ENCODE measurements at regions not wholly inside any gene's neighbourhood (a gene's known extent, or its start where the extent isn't known, plus 50 kb on each side); places are given as distances from the start of the nearest gene placed in this dataset.

GRCh38 chr2:220493871-220494525 lies 866.6 kb downstream of the SLC4A3 start:
- no peak for ATAC-seq
- intact Hi-C loops (cut with DNase I) = no loop called here

GRCh38 chr2:220496513-220496912 lies 869.1 kb downstream of the SLC4A3 start:
- no peak for DNase-seq
- intact Hi-C loops (cut with DNase I) = no loop called here
- no peak for ATAC-seq

More at GRCh38 chr2:220493871-220494525, 866.6 kb downstream of the SLC4A3 start:
- no peak for DNase-seq

GRCh38 chr2:220499225-220499624 lies 871.8 kb downstream of the SLC4A3 start:
- DNase-seq (peak; percentile 62), ATAC-seq (peak; percentile 81 to 95)
- intact Hi-C loops (cut with DNase I) = no loop called here

GRCh38 chr2:220502539-220502938 lies 875.1 kb downstream of the SLC4A3 start:
- DNase-seq (no peak), ATAC-seq (no peak)
- intact Hi-C loops (cut with DNase I) = no loop called here

- no peak for DNase-seq
- intact Hi-C loops (cut with DNase I) = no loop called here
- ATAC-seq = no peak
Measured at GRCh38 chr2:220503431-220503830, 876.0 kb downstream of the SLC4A3 start.

- intact Hi-C loops (cut with DNase I) = no loop called here
- DNase-seq (no peak), ATAC-seq (no peak)
Measured at GRCh38 chr2:220504938-220505503, 877.6 kb downstream of the SLC4A3 start.

- intact Hi-C loops (cut with DNase I) = no loop called here
- ATAC-seq = no peak
- DNase-seq = no peak
Measured at GRCh38 chr2:220506466-220506865, 879.0 kb downstream of the SLC4A3 start.

- ATAC-seq (no peak), DNase-seq (no peak)
- intact Hi-C loops (cut with DNase I) = no loop called here
Measured at GRCh38 chr2:220509096-220509757, 881.8 kb downstream of the SLC4A3 start.

GRCh38 chr2:220509966-220510365 lies 882.5 kb downstream of the SLC4A3 start:
- intact Hi-C loops (cut with DNase I) = no loop called here
- DNase-seq (no peak), ATAC-seq (peak in 1 of 2 donors; percentile 19)

GRCh38 chr2:220510668-220511067 lies 883.2 kb downstream of the SLC4A3 start:
- ATAC-seq (no peak), DNase-seq (no peak)
- intact Hi-C loops (cut with DNase I) = no loop called here

- intact Hi-C loops (cut with DNase I) = no loop called here
- DNase-seq = no peak
- ATAC-seq = no peak
Measured at GRCh38 chr2:220512419-220512818, 885.0 kb downstream of the SLC4A3 start.

- DNase-seq (no peak), ATAC-seq (no peak)
- intact Hi-C loops (cut with DNase I) = no loop called here
Measured at GRCh38 chr2:220513573-220514288, 886.3 kb downstream of the SLC4A3 start.

GRCh38 chr2:220521551-220521950 lies 894.1 kb downstream of the SLC4A3 start:
- ATAC-seq = no peak
- intact Hi-C loops (cut with DNase I) = no loop called here
- DNase-seq = no peak

GRCh38 chr2:220528180-220528675 lies 900.8 kb downstream of the SLC4A3 start:
- intact Hi-C loops (cut with DNase I) = no loop called here
- peak in 1 of 2 donors; percentile 67 for ATAC-seq
- no peak for DNase-seq

- intact Hi-C loops (cut with DNase I) = no loop called here
- no peak for DNase-seq
- no peak for ATAC-seq
Measured at GRCh38 chr2:220531216-220531615, 903.8 kb downstream of the SLC4A3 start.

GRCh38 chr2:220533485-220533884 lies 906.1 kb downstream of the SLC4A3 start:
- DNase-seq = no peak
- intact Hi-C loops (cut with DNase I) = no loop called here
- ATAC-seq = no peak

GRCh38 chr2:220539481-220539880 lies 912.1 kb downstream of the SLC4A3 start:
- intact Hi-C loops (cut with DNase I) = no loop called here
- no peak for DNase-seq
- no peak for ATAC-seq

- ATAC-seq (no peak), DNase-seq (no peak)
- intact Hi-C loops (cut with DNase I) = no loop called here
Measured at GRCh38 chr2:220544049-220544448, 916.6 kb downstream of the SLC4A3 start.

- no peak for DNase-seq
- intact Hi-C loops (cut with DNase I) = no loop called here
- ATAC-seq = peak in 1 of 2 donors; percentile 70
Measured at GRCh38 chr2:220550995-220551700, 923.7 kb downstream of the SLC4A3 start.
